Embryonic facial prominence (tissue), 1 donor: ENCODE measurements at regions not wholly inside any gene's neighbourhood (a gene's known extent, or its start where the extent isn't known, plus 50 kb on each side); places are given as distances from the start of the nearest gene placed in this dataset.

Experiments used
- DNase-seq: peaks from one replicate; pipeline ENCODE4 v3.0.0-alpha.2; 2016; ENCODE audit errors: extremely low spot score

DNA sequence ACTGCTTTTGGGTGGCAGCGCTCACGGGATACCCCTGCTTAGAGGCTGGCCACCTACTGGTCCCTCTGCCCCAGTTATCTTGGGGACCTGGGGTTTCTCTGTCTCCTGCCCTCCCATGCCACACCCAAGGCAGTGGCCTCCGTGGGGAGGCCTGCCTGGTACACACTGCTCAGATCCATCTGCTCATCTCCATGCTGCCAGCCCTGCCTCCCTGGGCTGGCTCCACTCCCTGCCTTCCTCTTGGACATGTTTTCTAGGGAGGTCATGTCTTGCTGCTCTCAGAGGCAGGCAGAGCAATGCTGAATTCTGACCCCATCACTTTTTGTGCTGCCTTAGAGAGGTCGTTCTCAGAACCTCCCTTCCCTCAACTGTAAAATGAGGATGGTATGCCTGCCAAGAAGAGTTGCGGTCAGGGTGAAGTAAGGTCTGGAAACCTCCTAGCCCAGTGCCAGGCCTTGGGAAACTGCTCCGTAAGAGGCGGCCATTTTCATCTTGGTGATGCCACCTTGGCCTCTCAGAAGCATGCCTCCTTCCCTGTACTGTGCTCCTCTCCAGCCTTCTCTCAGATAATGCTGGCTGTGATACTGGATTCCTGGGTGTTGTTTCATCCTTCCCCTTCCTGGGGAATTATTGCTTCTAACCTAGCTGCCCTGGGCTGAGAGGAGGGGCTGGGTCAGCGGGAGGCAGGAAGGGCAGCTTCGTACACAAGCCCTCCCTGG, 186.4 kb upstream of the ZBED5 start:
- no peak for DNase-seq

DNA sequence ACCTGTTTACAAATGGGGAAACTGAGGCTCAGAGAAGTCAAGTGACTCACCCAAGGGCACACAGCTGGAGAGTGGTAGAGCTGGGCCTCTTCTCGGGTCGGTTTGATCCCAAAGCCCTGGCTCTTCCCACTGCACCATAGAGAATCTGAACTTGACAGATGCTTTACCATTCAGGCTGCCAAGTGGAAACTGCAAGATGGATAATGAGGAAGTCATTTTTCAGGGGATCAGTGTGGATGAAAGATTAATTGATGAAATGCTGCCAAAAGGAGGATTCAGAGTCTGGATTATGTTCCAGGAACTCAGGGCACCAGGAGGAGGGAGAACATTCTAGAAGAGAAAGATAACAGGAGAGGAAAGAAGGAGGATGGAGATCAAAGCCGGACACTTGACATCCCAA, 185.9 kb upstream of the ZBED5 start:
- DNase-seq = no peak

GRCh38 chr11:11039208-11039965, 181.5 kb upstream of the ZBED5 start:
- no peak for DNase-seq

GRCh38 chr11:11038782-11039181, 180.9 kb upstream of the ZBED5 start:
- no peak for DNase-seq

- no peak for DNase-seq
Measured at GRCh38 chr11:11038352-11038751, 180.5 kb upstream of the ZBED5 start.

DNA sequence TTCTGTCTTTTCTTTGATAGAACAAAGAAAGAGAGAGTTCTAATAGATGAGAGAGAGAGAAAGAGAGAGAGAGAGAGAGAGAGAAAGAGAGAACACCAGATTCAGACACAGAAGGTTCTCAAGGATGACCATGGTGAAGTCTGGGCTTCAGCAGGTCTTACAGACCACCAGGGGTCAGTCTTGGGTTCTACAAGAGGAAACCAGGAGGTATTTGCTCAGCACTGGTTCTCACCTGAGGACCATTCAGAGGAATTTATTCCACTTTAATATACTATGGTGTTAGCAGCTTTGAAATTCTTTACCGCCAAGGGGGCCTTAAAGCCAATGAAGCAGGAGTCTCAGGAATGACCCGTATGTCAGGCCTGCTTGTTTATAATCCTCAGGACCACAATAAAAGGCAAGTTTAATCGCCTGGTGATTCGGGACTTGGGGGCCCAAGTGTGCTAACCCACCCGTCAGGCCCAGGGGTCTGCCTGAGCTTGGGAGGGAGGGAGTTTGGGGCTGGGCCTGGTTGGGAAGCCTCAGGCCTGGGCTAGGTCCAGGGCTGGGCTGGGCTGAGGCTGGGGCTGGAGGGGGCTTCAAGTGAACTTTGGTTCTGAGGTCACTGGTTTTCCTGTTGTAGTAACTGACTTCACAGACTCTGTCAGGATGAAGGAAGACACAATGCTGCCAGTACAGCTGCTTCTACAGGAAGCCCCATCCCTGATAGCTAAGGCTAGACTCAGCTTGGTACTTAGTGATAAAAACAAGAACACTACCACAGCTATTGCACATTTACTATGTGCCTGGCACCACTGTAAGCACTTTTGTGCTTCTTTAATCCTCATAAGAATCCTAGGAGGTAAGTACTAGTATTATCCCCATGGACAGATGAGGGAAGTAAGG, 179.2 kb upstream of the ZBED5 start:
- DNase-seq = no peak

DNA sequence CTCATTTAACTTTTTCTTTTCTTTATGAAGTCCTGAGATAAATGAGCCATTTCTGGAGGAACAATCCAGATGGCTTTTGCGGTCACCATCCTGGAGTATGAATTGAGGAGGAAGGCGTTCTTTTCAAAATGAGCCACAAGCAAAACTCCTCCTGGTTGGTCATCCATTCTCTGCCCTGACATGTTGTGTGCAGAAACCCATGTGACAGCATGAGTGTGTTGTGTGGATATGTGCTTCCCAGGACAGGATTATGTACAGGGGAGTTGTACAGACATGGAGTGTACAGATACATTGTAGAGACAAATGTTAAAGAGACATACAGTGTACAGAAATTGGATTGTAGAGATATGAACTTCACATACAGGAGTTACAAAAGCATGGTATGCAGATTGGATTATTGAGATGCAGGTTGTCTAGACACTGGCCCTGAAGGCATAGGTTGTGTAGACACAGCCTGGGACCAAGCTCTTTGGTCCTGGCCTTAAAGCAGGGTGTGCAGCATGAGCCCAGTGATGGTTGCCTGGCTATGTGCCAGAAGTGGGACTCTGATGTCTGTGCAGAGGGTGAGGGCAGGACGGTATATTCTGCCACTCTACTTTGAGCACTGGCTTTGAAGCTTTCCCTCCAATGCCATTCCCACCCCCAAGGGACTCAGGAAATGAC, 178.5 kb upstream of the ZBED5 start:
- DNase-seq = no peak

GRCh38 chr11:11035331-11035730, 177.5 kb upstream of the ZBED5 start:
- DNase-seq = no peak

- no peak for DNase-seq
Measured at GRCh38 chr11:11034476-11034875, 176.6 kb upstream of the ZBED5 start.

GRCh38 chr11:11032066-11032465, 174.2 kb upstream of the ZBED5 start:
- no peak for DNase-seq

GRCh38 chr11:11029027-11029426, 171.2 kb upstream of the ZBED5 start:
- DNase-seq = no peak

DNA sequence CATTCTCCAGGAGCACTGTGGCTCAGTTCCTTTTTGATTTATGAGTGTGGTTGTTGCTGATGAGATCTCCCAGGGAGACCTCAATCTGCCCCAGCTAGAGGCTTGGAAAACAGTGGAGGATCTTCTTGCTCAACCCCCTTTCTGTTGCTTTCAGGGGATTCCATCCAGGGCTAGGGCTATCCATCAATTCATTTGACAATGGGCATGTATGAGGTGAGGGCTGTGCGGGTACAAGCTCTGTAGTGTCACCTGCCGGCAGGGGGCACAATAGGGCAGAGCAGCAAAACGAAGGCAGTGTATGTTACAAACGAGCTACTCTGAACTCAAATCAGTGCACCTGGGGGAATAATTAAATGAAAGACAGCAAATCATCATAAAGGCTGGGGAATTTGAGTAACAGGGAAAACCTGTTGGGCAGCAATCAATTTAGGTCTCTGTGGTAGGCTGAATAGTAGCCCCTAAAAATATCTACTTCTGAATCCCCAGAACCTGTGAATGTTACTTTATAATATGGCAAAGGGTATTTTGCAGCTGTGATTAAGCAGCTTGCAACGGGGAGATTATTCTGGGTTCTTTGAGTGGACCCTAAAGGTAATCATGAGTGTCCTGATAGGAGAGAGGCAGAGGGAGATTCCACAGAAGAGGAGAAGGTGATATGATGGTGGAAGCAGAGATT, 170.3 kb upstream of the ZBED5 start:
- no peak for DNase-seq

DNA sequence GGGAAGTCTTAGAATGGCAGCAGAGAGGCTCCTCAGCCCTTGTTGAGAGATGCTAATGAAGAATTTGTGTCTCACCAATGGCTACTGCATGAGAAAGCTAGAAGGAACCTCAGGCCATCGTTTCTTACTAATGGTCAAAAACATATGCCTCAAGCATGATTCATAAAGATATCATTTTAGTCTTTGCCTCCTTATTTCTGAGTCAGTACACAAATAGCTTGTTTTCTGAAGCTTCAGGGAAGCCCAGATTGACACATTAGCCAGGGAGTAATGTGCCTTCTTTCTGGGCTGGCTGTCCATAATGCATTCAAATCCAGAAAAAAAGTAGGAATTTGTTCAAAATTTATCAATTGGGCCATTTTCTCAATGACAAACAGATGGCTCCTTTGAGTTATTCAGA, 169.4 kb upstream of the ZBED5 start:
- DNase-seq = no peak

DNA sequence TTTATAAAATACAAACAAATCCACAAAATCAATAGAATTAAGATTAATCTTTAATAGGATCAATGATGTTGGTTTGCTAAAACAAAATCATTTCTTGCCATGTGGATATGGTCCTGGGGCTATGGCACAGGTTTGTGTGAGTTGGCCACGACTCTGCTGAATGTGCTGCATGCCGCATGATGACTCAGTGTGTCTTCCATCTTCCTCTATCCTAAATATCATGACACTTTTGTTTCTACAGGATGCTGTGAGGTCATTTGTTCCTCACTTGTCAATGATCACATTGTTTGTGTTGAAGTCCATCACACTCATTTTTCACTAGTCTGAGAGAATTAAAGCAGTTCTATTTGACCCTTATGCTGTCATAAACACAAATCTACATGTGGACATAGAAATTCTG, 167.2 kb upstream of the ZBED5 start:
- no peak for DNase-seq

DNA sequence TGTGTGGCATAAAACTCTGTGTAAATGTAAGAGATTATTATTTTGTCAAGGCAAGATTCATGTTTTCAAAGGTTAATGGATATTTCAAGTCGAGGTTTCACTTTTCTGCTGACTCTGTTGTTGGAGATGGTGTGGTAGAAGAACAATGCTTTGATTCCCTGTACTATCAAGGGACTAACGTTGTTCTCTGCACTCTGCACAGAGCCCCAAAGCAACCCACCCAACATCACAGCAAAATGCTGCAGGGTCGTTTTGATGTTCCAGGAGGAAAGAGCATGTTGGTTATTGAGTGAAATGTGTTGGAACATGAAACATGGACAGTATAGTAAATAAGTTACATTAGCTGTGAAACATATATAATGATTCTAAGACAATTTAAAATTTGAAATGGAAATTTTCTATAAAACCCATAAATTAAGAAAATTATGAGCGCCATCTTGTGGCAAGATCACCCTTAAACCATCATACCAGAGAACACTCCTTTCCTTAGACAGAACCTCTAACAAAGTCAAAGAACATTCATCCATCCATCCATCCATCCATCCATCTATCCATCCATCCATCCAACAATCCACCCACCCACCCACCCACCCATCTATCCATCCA, 164.4 kb upstream of the ZBED5 start:
- DNase-seq = no peak

GRCh38 chr11:11021563-11021962, 163.7 kb upstream of the ZBED5 start:
- DNase-seq = no peak

- DNase-seq = no peak
Measured at GRCh38 chr11:11020747-11021149, 162.9 kb upstream of the ZBED5 start.

DNA sequence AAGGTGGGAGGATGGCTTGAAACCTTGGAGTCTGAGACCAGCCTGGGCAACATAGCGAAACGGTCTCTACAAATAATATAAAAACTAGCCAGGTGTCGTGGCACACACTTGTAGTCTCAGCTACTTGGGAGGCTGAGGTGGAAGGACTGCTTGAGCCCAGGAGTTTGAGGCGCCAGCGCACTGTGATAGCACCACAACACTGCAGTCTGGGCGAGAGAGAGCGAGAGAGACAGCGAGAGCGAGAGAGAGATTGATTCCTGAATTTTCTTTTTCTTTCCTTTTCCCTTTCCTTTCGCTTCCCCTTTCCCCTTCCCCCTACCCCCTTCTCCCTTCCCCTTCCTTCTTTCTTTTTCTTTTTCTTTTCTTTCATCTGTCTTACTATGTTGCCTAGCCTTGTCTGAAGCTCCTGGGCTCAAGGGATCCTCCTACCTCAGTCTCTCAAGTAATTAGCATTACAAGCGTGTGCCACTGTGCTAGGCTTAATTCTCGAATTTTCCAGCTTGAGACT, 162.4 kb upstream of the ZBED5 start:
- DNase-seq = no peak

DNA sequence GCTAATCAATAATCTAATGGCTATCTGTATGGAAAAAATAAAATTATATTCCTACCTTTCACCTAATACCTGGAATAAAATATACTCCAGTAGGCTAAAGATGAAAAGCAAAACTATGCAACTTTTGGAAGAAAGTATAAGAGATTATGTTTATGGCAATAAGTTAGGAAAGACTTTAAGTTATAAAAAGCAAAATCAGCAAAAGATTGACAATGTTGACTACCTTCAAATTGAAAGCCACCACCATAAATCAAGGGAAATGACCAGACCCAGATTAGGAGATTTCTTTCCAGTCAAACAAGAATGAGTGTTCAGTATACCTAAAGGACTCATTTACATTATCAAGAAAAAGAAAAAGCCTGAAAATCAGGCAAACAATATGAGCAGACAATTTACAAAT, 159.1 kb upstream of the ZBED5 start:
- DNase-seq = no peak

DNA sequence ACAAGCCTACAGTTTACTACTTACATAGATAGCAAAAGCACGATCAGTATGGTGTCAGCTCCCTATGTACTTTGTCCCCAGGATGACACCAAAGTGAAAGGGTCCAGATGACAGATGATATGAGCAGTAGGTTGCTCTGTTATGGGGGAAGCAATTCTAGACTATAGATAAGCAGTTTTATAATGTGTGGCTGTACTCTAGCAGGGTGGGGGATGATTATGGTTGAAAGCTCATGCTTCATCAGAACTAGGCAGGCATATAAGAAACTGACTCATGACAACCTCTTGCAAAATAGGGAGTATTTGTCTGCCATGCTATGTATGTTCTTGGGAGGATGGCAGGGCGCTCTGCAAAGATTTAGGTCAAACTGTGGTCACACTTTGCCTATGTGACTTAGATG, 158.2 kb upstream of the ZBED5 start:
- no peak for DNase-seq

DNA sequence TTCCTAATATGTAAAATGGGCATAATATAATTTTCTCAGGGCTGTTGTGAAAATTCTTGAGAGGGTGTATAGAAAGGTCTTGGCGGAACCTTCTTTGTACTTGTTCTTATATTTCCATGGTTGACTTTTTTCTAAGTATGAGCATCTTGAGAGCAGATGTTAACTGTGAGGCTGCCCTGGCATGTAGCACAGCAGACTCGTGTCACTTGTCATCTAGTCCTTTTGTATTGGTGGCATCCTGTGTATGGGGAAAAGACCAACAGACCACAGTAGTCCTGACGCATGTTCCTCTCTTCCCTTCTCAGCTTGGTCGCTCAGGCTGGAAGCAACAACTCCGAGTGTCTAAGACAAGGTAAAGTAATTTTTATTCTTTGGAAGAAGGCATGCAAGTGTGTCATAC, 153.8 kb upstream of the ZBED5 start:
- DNase-seq = no peak
